NB4 (cell line): ENCODE measurements at regions not wholly inside any gene's neighbourhood (a gene's known extent, or its start where the extent isn't known, plus 50 kb on each side); places are given as distances from the start of the nearest gene placed in this dataset.

Source experiments
- DNase-seq: peaks from one replicate; pipeline ENCODE4 v3.0.0; 2010; ENCODE audit warnings: low read depth
- H3K4me3 ChIP-seq: one replicate; pipeline ENCODE4 v1.5.1; 2011; ENCODE audit warnings: mild to moderate bottlenecking, low read depth, low read length, moderate library complexity
- CTCF ChIP-seq: IDR thresholded peaks from one replicate; pipeline ENCODE4 v1.5.1; 2012; ENCODE audit warnings: low read depth, low read length
- MAX ChIP-seq: IDR thresholded peaks from 2 replicates; pipeline ENCODE4 v1.6.1; 2011; ENCODE audit warnings: low read depth, low read length
- MYC ChIP-seq: IDR thresholded peaks from 2 replicates; pipeline ENCODE4 v1.6.1; 2011; ENCODE audit warnings: low read depth, low read length
- POLR2A ChIP-seq: IDR thresholded peaks from 2 replicates; pipeline ENCODE4 v1.6.1; 2011; ENCODE audit warnings: mild to moderate bottlenecking; ENCODE audit not compliant: insufficient read length; ENCODE audit errors: extremely low read depth

DNA sequence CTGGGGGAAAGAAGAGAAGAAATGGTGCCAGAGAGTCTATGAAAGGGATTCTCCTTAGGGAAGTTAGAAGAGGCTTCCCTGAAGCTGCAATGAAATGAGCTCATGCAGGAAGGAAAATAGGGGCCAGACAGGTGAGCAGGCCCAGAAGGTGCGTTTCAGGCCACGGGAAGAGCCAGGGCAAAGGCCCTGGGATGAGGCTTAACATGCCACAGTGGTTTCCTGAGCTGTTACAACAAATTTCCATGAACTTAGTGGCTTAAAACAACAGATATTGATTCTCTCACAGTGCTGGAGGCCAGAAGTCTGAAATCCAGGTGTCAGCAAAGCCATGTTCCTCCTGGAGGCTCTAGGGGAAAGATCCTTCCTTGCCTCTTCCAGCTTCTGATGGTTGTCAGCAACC is 167.9 kb downstream of the TFAP2C start:
- no peak overlapping the region for H3K4me3 ChIP-seq
- no peak for DNase-seq
- TF ChIP-seq POLR2A: no peak
- no peak for TF ChIP-seq CTCF
- TF ChIP-seq MYC: no peak
- no peak for TF ChIP-seq MAX

GRCh38 chr20:56798634-56799033 is 169.5 kb downstream of the TFAP2C start:
- TF ChIP-seq CTCF (no peak), MAX (no peak), MYC (no peak), POLR2A (no peak)
- H3K4me3 ChIP-seq: no peak overlapping the region
- DNase-seq: no peak

- TF ChIP-seq CTCF (no peak), MYC (no peak), MAX (no peak), POLR2A (no peak)
- no peak overlapping the region for H3K4me3 ChIP-seq
- DNase-seq: no peak
These were observed 170.1 kb downstream of the TFAP2C start for GRCh38 chr20:56799187-56799586.

DNA sequence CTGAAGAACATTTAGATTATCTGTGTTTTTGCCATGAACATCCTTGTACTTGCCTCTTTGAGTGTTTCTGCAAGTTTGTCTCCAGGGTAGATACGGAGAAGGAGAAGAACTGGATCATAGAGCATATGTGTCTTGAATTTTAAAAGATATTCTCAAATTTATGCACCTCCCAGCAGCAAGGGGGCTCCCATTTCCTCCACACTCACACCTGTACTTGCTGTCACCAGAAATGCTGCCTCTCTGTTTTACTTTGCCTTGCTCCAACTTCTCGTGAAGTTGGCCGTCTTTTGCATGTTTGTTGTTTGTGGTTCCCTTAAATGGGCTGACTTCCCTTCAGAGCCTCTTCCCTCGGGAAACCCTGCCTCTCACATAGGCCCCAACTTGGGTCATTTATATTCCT is 171.0 kb downstream of the TFAP2C start:
- TF ChIP-seq POLR2A: no peak
- no peak for TF ChIP-seq MYC
- TF ChIP-seq MAX: no peak
- TF ChIP-seq CTCF: no peak
- DNase-seq: no peak
- H3K4me3 ChIP-seq: no peak overlapping the region

DNA sequence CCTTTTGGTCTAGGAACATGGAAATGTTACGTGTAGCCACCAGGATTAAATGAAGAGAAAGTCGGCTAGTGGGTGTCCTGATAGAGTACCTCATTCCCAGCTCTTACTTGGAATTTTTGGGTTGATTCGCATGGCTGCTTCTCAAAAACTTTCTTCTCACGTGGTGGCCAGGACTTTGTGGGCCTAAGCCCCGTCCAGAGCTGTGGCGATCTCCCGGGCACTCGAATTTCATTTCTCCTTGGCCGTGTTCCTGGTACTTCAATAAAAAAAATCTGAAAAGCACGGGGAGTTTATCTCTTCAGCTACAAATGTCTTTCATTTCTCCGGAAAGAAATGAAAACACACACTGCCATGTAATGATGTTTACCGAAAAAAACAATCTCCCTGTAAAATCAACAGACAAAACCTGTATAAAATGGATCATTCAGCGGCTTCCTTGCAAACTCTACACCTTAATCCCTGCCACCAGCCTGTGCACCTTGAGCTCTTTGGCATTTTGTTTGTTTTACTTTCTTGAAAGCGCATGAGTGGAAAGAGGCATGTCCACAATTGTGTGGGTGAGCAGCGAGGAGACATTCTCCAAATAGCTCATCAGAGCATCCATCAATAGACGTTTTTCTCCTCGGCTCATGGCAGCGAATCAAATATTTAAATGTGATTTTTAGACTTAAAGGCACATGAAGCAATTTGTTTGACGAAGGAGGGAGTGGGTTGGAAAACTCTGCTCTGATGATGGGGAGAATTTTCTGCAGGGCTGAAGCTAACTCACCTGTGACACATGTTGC is 173.1 kb downstream of the TFAP2C start:
- no peak for DNase-seq
- TF ChIP-seq CTCF: no peak
- TF ChIP-seq MYC: no peak
- TF ChIP-seq POLR2A: no peak
- no peak for TF ChIP-seq MAX
- no peak overlapping the region for H3K4me3 ChIP-seq
